ENCODE measurements at regions not wholly inside any gene's neighbourhood (a gene's known extent, or its start where the extent isn't known, plus 50 kb on each side); places are given as distances from the start of the nearest gene placed in this dataset.

DNA sequence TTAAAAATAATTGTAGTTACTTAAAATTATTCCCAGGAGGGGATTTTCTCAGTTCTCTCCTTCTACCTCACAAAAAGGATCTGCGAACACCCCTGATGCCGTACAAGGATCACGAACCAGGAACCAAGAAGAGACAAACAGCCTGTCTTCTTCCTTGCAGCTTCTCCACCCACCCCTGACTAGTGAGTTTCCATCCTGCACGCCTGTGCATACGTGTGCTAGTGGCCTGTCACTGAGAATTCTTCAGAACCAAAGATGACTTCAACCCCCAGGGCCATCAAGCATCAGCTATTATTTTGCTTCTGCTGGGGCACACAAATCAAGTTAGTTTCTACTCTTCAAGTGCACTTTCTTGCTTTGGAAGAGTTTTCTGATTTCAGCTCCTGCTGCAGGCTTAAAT is 175.5 kb upstream of the KLF6 start:
- no peak for DNase-seq (ENCODE audit: low spot score)
- Histone ChIP-seq H3K4me2 (no peak overlapping the region), H3K36me3 (replicated peaks; ENCODE audit: insufficient read depth, low read depth) (no peaks in the 10 kb centered on the region), H3K4me1 (ENCODE audit: insufficient read depth) (no peaks in the 10 kb centered on the region), H3K27me3 (no peaks in the 10 kb centered on the region), H3K27ac (no peak overlapping the region), H3K79me2 (no peaks in the 10 kb centered on the region), H3K4me3 (no peak overlapping the region), H3K9me3 (ENCODE audit: low read depth) (no peaks in the 10 kb centered on the region), H3K9me2 (replicated peaks; ENCODE audit: insufficient read depth) (no peaks in the 10 kb centered on the region), H2AFZ (no peak overlapping the region), H4K20me1 (ENCODE audit: insufficient read depth, poor library complexity, severe bottlenecking) (no peaks in the 10 kb centered on the region)
- WGBS (ENCODE audit: low lambda C conversion rate, missing lambda C conversion rate): 94% methylated on average over 5 of the region's 5 CpGs
- TF ChIP-seq EZH2 (IDR thresholded peaks at IDR 0.05; ENCODE audit: borderline replicate concordance) (no peak), EZH2phosphoT487 (IDR thresholded peaks at IDR 0.05; ENCODE audit: low read depth, severe bottlenecking, unreplicated experiment) (no peak)
- TF ChIP-seq, protein P1, sequence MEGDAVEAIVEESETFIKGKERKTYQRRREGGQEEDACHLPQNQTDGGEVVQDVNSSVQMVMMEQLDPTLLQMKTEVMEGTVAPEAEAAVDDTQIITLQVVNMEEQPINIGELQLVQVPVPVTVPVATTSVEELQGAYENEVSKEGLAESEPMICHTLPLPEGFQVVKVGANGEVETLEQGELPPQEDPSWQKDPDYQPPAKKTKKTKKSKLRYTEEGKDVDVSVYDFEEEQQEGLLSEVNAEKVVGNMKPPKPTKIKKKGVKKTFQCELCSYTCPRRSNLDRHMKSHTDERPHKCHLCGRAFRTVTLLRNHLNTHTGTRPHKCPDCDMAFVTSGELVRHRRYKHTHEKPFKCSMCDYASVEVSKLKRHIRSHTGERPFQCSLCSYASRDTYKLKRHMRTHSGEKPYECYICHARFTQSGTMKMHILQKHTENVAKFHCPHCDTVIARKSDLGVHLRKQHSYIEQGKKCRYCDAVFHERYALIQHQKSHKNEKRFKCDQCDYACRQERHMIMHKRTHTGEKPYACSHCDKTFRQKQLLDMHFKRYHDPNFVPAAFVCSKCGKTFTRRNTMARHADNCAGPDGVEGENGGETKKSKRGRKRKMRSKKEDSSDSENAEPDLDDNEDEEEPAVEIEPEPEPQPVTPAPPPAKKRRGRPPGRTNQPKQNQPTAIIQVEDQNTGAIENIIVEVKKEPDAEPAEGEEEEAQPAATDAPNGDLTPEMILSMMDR (IDR thresholded peaks at IDR 0.05; ENCODE audit: poor library complexity): no peak

DNA sequence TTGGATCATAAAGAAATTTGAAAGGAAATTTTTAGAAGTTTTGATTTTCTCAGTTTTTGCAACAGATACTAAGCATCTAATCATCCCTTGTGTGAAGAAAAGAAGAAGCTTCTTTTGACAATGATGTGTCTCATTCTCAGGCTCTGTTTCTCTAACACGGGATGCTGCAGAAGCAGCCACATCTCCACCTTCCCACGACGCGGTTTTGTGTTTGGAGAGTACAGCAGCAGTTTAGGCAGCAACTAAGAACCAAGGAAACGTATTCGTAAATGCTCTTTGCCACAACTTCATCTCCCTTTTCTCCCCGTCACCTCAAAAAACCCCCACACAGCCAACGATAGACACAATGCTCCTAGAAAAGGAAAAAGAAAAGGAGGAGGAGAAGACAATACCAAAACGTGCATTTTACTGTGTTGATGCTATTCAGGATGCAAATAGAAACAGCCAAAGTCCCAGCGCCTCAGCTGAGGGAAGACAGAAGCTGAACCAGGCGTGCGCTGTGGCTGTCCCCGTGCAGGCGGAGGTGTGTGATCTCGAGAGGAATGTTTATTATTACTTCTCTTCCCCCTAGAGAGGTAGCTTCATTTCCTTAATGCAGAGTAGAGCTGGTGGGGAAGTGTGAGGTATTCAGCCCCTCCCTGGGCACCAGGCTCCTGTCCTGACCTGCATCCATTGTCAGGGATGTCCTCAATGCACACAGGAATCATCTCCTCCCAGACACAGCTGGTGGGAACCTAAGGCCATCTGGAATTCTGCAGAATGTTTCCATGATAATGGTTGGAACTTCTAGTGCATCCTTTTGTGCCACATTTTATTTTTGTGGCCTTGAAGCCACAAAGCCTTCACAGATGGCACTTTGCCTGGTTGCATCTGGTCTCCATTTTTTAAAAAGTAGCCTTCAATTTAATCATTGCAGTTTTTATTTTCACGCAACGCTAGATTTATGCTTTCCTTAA is 174.6 kb upstream of the KLF6 start:
- H3K27ac ChIP-seq: no peak overlapping the region
- no peaks in the 10 kb centered on the region for H3K9me2 ChIP-seq (replicated peaks; ENCODE audit: insufficient read depth)
- H3K9me3 ChIP-seq (ENCODE audit: low read depth): no peaks in the 10 kb centered on the region
- H3K79me2 ChIP-seq: no peaks in the 10 kb centered on the region
- no peak for DNase-seq (ENCODE audit: low spot score)
- no peaks in the 10 kb centered on the region for H3K4me1 ChIP-seq (ENCODE audit: insufficient read depth)
- H2AFZ ChIP-seq: no peak overlapping the region
- H3K4me2 ChIP-seq: no peak overlapping the region
- H3K4me3 ChIP-seq: no peak overlapping the region
- no peaks in the 10 kb centered on the region for H3K36me3 ChIP-seq (replicated peaks; ENCODE audit: insufficient read depth, low read depth)
- 75% methylated on average over 17 of the region's 17 CpGs for WGBS (ENCODE audit: low lambda C conversion rate, missing lambda C conversion rate)
- no peak for TF ChIP-seq EZH2 (IDR thresholded peaks at IDR 0.05; ENCODE audit: borderline replicate concordance)
- TF ChIP-seq, protein P1 (IDR thresholded peaks at IDR 0.05; ENCODE audit: poor library complexity): no peak
- TF ChIP-seq EZH2phosphoT487 (IDR thresholded peaks at IDR 0.05; ENCODE audit: low read depth, severe bottlenecking, unreplicated experiment): no peak
- no peaks in the 10 kb centered on the region for H3K27me3 ChIP-seq
- H4K20me1 ChIP-seq (ENCODE audit: insufficient read depth, poor library complexity, severe bottlenecking): no peaks in the 10 kb centered on the region

DNA sequence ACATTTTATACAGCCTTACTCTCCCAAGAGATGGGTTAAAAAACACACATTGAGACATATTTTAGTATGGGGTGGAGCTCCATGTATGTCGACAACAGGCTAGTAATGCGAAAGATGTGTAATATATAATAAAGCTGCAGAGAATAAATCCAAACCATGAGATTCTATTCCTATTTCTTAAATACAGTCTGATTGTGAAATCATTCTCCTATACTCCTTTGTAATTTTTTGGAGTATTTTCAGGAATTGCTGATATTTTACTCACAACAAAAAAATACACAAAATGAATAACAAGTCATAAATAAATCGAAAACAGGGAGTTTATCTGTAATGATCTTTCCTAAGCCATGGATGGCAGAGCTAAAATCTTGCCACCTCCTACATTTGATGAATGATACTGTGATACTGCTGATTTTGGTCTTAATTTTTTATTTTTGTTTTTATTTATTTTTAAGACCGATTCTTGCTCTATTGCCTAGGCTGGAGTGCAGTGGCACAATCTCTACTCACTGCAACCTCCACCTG is 173.5 kb upstream of the KLF6 start:
- no peak overlapping the region for H3K4me2 ChIP-seq
- TF ChIP-seq, protein P1 (IDR thresholded peaks at IDR 0.05; ENCODE audit: poor library complexity): no peak
- no peak for TF ChIP-seq EZH2 (IDR thresholded peaks at IDR 0.05; ENCODE audit: borderline replicate concordance)
- no peak for TF ChIP-seq EZH2phosphoT487 (IDR thresholded peaks at IDR 0.05; ENCODE audit: low read depth, severe bottlenecking, unreplicated experiment)
- H3K27me3 ChIP-seq: no peaks in the 10 kb centered on the region
- no peaks in the 10 kb centered on the region for H3K9me3 ChIP-seq (ENCODE audit: low read depth)
- H4K20me1 ChIP-seq (ENCODE audit: insufficient read depth, poor library complexity, severe bottlenecking): no peaks in the 10 kb centered on the region
- H3K36me3 ChIP-seq (replicated peaks; ENCODE audit: insufficient read depth, low read depth): no peaks in the 10 kb centered on the region
- H3K27ac ChIP-seq: no peak overlapping the region
- H3K4me1 ChIP-seq (ENCODE audit: insufficient read depth): no peaks in the 10 kb centered on the region
- 91% methylated on average over 4 of the region's 4 CpGs for WGBS (ENCODE audit: low lambda C conversion rate, missing lambda C conversion rate)
- H3K9me2 ChIP-seq (replicated peaks; ENCODE audit: insufficient read depth): no peaks in the 10 kb centered on the region
- no peak overlapping the region for H2AFZ ChIP-seq
- no peak for DNase-seq (ENCODE audit: low spot score)
- no peak overlapping the region for H3K4me3 ChIP-seq
- H3K79me2 ChIP-seq: no peaks in the 10 kb centered on the region
